ENCODE measurements at regions not wholly inside any gene's neighbourhood (a gene's known extent, or its start where the extent isn't known, plus 50 kb on each side); places are given as distances from the start of the nearest gene placed in this dataset.

DNA sequence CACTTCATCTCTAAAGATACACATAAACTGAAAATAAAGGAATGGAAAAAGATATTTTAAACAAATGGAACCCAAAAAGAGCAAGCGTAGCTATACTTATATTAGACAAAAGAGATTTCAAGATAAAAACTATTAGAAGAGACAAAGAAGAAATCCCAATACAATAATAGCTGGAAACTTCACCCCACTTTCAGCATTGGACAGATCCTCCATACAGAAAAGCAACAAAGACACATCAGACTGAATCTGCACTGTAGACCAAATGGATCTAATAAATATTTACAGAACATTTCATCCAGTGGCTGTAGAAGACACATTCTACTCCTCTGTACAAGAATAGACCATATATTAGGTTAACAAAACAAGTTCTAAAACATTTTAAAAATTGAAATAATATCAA is 117.6 kb upstream of the PDE3A start:
- Histone ChIP-seq H2AK5ac (ENCODE audit: low read depth, low read length) (no peak overlapping the region), H3K36me3 (ENCODE audit: control insufficient read depth, insufficient read depth, low read length) (no peaks in the 10 kb centered on the region), H3K14ac (replicated peaks; ENCODE audit: low read depth, low read length) (no peak overlapping the region), H3K4me2 (ENCODE audit: low read depth, low read length) (no peak overlapping the region), H3K27ac (ENCODE audit: insufficient read depth, low read length) (no peak overlapping the region), H2BK5ac (ENCODE audit: low read depth, low read length, poor library complexity, severe bottlenecking) (no peak overlapping the region), H3K56ac (ENCODE audit: extremely low read depth, insufficient read depth, low read length) (no peak overlapping the region), H3K4me3 (ENCODE audit: insufficient read depth, low read depth, low read length) (no peak overlapping the region), H3K4ac (ENCODE audit: low read depth, low read length) (no peak overlapping the region), H3K27me3 (ENCODE audit: control insufficient read depth, insufficient read depth, low read length) (no peaks in the 10 kb centered on the region), H4K91ac (ENCODE audit: insufficient read depth, low read depth, low read length) (no peak overlapping the region), H3K23ac (ENCODE audit: low read depth, low read length) (no peak overlapping the region), H3K18ac (ENCODE audit: low read depth, low read length) (no peak overlapping the region), H3K79me1 (ENCODE audit: low read depth in 1 of 2, low read length in 2 of 2) (no peaks in the 10 kb centered on the region), H2BK15ac (ENCODE audit: low read depth, low read length) (no peak overlapping the region), H3K9me3 (ENCODE audit: control insufficient read depth, insufficient read depth, low read length) (peaks cover 2% of the 10 kb centered on the region; the same call in 1 of the 2 replicates), H4K20me1 (ENCODE audit: insufficient read depth, low read length) (no peaks in the 10 kb centered on the region), H3K9ac (ENCODE audit: low read depth, low read length) (no peak overlapping the region), H2AFZ (replicated peaks; ENCODE audit: low read length, poor library complexity) (no peak overlapping the region), H2BK20ac (ENCODE audit: low read depth, low read length) (no peak overlapping the region), H2AK9ac (replicated peaks; ENCODE audit: low read depth, low read length, poor library complexity) (no peak overlapping the region), H4K8ac (ENCODE audit: low read depth in 2 of 2, low read length in 2 of 2) (no peak overlapping the region), H3K4me1 (ENCODE audit: control insufficient read depth, insufficient read depth, low read length) (no peaks in the 10 kb centered on the region), H2BK120ac (ENCODE audit: low read depth, low read length) (no peak overlapping the region), H3K9me1 (ENCODE audit: insufficient read depth, low read length) (no peaks in the 10 kb centered on the region), H4K5ac (ENCODE audit: low read depth, low read length) (no peak overlapping the region)
- in situ Hi-C loops (cut with MboI; ENCODE audit: low sequenced_read_pairs): no loop called here
- no peak for DNase-seq
- intact Hi-C loops (cut with micrococcal nuclease): no loop called here
- ChIA-PET POLR2A (ENCODE audit: unreplicated experiment) (no interaction called here), CTCF (no interaction called here)
- no TSS peak for BruUV-seq (replicated peaks)
- no CpG with 5 or more reads among the region's 1 CpG for WGBS, 2 experiments (ENCODE audit: extremely low coverage in 2 of 2, insufficient read length in 1 of 2)
- TF ChIP-seq RAD21 (IDR thresholded peaks at IDR 0.05; ENCODE audit: low read length): no peak
- no peak for TF ChIP-seq MAZ (IDR thresholded peaks at IDR 0.05; ENCODE audit: borderline replicate concordance, low read depth, low read length)
- TF ChIP-seq CEBPB (IDR thresholded peaks at IDR 0.05; ENCODE audit: low read depth, low read length): no peak
- TF ChIP-seq RCOR1 (IDR thresholded peaks at IDR 0.05; ENCODE audit: insufficient replicate concordance, low read length): no peak
- no peak for TF ChIP-seq FOS (IDR thresholded peaks at IDR 0.05; ENCODE audit: low read depth, low read length)
- no peak for TF ChIP-seq USF2 (IDR thresholded peaks at IDR 0.05; ENCODE audit: low read depth, low read length)
- TF ChIP-seq BHLHE40 (IDR thresholded peaks at IDR 0.05; ENCODE audit: low read depth, low read length): no peak
- no peak for TF ChIP-seq ELK1 (IDR thresholded peaks at IDR 0.05; ENCODE audit: borderline replicate concordance, low read depth, low read length)
- no peak for TF ChIP-seq MXI1 (IDR thresholded peaks at IDR 0.05; ENCODE audit: borderline replicate concordance, low read depth, low read length)
- TF ChIP-seq SMC3 (IDR thresholded peaks at IDR 0.05; ENCODE audit: low read depth, low read length): no peak
- TF ChIP-seq MAFK (IDR thresholded peaks at IDR 0.05; ENCODE audit: low read depth, low read length): no peak
- ATAC-seq (ENCODE audit: low read depth): no peak
- dilution Hi-C loops (cut with HindIII; ENCODE audit: low sequenced_read_pairs, unreplicated experiment): no loop called here
